Neutrophil (primary cell): ENCODE measurements at regions not wholly inside any gene's neighbourhood (a gene's known extent, or its start where the extent isn't known, plus 50 kb on each side); places are given as distances from the start of the nearest gene placed in this dataset.

Experiments used
- H3K27ac ChIP-seq: fragments of 200-600 bp; sonication (generic); 2 replicates; pipeline ENCODE4 v1.5.1; 2016; ENCODE audit warnings: mild to moderate bottlenecking, moderate library complexity
- H3K27me3 ChIP-seq: fragments of 200-600 bp; sonication (generic); 2 replicates; pipeline ENCODE4 v1.6.0; 2016; ENCODE audit warnings: mild to moderate bottlenecking
- H3K36me3 ChIP-seq: fragments of 200-600 bp; sonication (generic); 2 replicates; pipeline ENCODE4 v1.5.1; 2017
- H3K4me1 ChIP-seq, 2 experiments: fragments of 200-600 bp in 1 of 2; sonication (generic) in 1 of 2; 1 replicate in 1 of 2; 2 replicates in 1 of 2; pipeline versions ENCODE4 v1.5.1 to v1.6.1; 2013 to 2016; ENCODE audit warnings: low read depth in 1 of 2, low read length in 1 of 2, mild to moderate bottlenecking in 1 of 2, moderate library complexity in 1 of 2; ENCODE audit not compliant: control insufficient read depth in 1 of 2, insufficient read depth in 1 of 2
- H3K4me3 ChIP-seq, 2 experiments: fragments of 200-600 bp in 1 of 2; sonication (generic) in 1 of 2; 1 replicate in 1 of 2; 2 replicates in 1 of 2; pipeline ENCODE4 v1.5.1; 2013 to 2016; ENCODE audit warnings: low read depth in 1 of 2, low read length in 1 of 2, mild to moderate bottlenecking in 1 of 2, moderate library complexity in 1 of 2
- H3K9me3 ChIP-seq: fragments of 200-600 bp; sonication (generic); 2 replicates; pipeline ENCODE4 v1.5.1; 2016
- TF ChIP-seq, protein P1 (sequence below): fragments of 200-600 bp; sonication (generic); IDR thresholded peaks from 2 replicates; pipeline ENCODE4 v1.5.1; 2016; ENCODE audit warnings: antibody characterized with exemption

- Histone ChIP-seq H3K36me3 (no peaks in the 10 kb centered on the region), H3K9me3 (no peaks in the 10 kb centered on the region)
Measured at GRCh38 chr22:48959496-48959895, 868.2 kb downstream of the BRD1 start.

DNA sequence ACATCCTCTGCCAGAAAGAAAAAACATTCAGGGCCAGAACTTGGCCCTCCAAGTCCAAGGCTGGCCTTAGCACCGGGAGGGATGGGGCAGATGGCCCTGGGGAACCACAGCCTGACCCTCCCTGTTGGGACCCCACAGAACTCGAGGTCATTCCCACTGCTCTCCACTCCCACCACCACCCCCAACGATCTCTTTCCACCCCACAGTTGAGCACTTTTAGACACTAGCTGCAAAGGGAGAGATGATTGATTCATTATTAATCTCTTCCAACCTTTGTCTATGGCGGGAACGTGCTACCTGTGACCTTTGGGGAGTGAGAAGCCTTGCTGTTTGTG is 869.7 kb downstream of the BRD1 start:
- H3K9me3 ChIP-seq = no peaks in the 10 kb centered on the region
- TF ChIP-seq, protein P1, sequence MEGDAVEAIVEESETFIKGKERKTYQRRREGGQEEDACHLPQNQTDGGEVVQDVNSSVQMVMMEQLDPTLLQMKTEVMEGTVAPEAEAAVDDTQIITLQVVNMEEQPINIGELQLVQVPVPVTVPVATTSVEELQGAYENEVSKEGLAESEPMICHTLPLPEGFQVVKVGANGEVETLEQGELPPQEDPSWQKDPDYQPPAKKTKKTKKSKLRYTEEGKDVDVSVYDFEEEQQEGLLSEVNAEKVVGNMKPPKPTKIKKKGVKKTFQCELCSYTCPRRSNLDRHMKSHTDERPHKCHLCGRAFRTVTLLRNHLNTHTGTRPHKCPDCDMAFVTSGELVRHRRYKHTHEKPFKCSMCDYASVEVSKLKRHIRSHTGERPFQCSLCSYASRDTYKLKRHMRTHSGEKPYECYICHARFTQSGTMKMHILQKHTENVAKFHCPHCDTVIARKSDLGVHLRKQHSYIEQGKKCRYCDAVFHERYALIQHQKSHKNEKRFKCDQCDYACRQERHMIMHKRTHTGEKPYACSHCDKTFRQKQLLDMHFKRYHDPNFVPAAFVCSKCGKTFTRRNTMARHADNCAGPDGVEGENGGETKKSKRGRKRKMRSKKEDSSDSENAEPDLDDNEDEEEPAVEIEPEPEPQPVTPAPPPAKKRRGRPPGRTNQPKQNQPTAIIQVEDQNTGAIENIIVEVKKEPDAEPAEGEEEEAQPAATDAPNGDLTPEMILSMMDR = no peak
- H3K4me3 ChIP-seq = no peak overlapping the region
- no peaks in the 10 kb centered on the region for H3K36me3 ChIP-seq
- H3K27ac ChIP-seq = no peak overlapping the region
- H3K4me1 ChIP-seq = no peaks in the 10 kb centered on the region
- no peaks in the 10 kb centered on the region for H3K27me3 ChIP-seq

More at GRCh38 chr22:48959496-48959895, 868.2 kb downstream of the BRD1 start:
- no peaks in the 10 kb centered on the region for H3K4me1 ChIP-seq
- TF ChIP-seq, protein P1 = no peak
- no peak overlapping the region for H3K4me3 ChIP-seq
- H3K27me3 ChIP-seq = no peaks in the 10 kb centered on the region
- H3K27ac ChIP-seq = no peak overlapping the region

GRCh38 chr22:48957311-48957986 is 870.2 kb downstream of the BRD1 start:
- TF ChIP-seq, protein P1 = no peak
- Histone ChIP-seq H3K36me3 (no peaks in the 10 kb centered on the region), H3K4me3 (no peak overlapping the region), H3K4me1 (no peaks in the 10 kb centered on the region), H3K27me3 (no peaks in the 10 kb centered on the region), H3K9me3 (no peaks in the 10 kb centered on the region), H3K27ac (no peak overlapping the region)

GRCh38 chr22:48955351-48956311 is 872.0 kb downstream of the BRD1 start:
- H3K9me3 ChIP-seq = no peaks in the 10 kb centered on the region
- TF ChIP-seq, protein P1 = no peak
- no peak overlapping the region for H3K4me3 ChIP-seq
- no peaks in the 10 kb centered on the region for H3K4me1 ChIP-seq
- H3K36me3 ChIP-seq = no peaks in the 10 kb centered on the region
- H3K27me3 ChIP-seq = no peaks in the 10 kb centered on the region
- H3K27ac ChIP-seq = no peak overlapping the region

DNA sequence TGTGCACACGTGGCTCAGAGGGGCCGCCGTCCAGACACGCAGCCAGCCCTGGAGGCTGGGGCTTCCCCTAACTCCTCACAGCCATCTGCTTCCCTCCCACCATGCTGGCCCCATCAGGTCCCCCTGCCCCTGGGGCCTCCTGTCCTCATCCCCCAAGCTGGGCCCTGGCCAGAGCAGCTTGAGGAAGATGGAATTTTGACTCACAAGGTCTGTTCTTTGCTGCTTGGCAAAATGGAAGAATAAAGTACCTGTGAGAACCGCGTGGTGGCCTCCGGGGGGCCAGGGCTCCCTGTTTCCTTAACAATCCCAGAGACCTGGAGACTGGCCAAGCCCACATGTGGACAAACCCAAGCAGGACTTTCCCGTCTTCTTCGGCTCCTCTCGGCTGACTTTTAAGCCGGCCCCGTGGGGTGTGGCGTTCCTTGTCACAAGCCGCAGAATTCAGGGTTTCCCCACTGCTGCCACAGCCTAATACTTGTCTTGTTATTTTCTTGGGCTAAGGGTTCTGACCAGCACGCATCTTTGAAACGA is 872.8 kb downstream of the BRD1 start:
- no peaks in the 10 kb centered on the region for H3K36me3 ChIP-seq
- no peak overlapping the region for H3K27ac ChIP-seq
- no peak overlapping the region for H3K4me3 ChIP-seq
- H3K4me1 ChIP-seq = no peaks in the 10 kb centered on the region
- H3K27me3 ChIP-seq = no peaks in the 10 kb centered on the region
- TF ChIP-seq, protein P1 = no peak
- H3K9me3 ChIP-seq = no peaks in the 10 kb centered on the region
